ENCODE measurements at regions not wholly inside any gene's neighbourhood (a gene's known extent, or its start where the extent isn't known, plus 50 kb on each side); places are given as distances from the start of the nearest gene placed in this dataset.

GRCh38 chr3:30167541-30168011 lies 438.8 kb upstream of the TGFBR2 start:
- no peak for DNase-seq (ENCODE audit: low spot score)

GRCh38 chr3:30169487-30169886 lies 436.9 kb upstream of the TGFBR2 start:
- no peak for DNase-seq (ENCODE audit: low spot score)

GRCh38 chr3:30170681-30171438 lies 435.5 kb upstream of the TGFBR2 start:
- no peak for DNase-seq (ENCODE audit: low spot score)

GRCh38 chr3:30174357-30174756 lies 432.0 kb upstream of the TGFBR2 start:
- DNase-seq (ENCODE audit: low spot score), result no peak

- DNase-seq (ENCODE audit: low spot score), result no peak
Observed at GRCh38 chr3:30180310-30181177, 425.9 kb upstream of the TGFBR2 start.

GRCh38 chr3:30181178-30181465 lies 425.3 kb upstream of the TGFBR2 start:
- DNase-seq (ENCODE audit: low spot score), result no peak

- DNase-seq (ENCODE audit: low spot score), result no peak
Observed at GRCh38 chr3:30181581-30181980, 424.8 kb upstream of the TGFBR2 start.

GRCh38 chr3:30183421-30183820 lies 423.0 kb upstream of the TGFBR2 start:
- DNase-seq (ENCODE audit: low spot score), result no peak

GRCh38 chr3:30184091-30184810 lies 422.1 kb upstream of the TGFBR2 start:
- no peak for DNase-seq (ENCODE audit: low spot score)

GRCh38 chr3:30185872-30186271 lies 420.5 kb upstream of the TGFBR2 start:
- no peak for DNase-seq (ENCODE audit: low spot score)

GRCh38 chr3:30186741-30187219 lies 419.6 kb upstream of the TGFBR2 start:
- DNase-seq (ENCODE audit: low spot score), result no peak

- DNase-seq (ENCODE audit: low spot score), result no peak
Observed at GRCh38 chr3:30187366-30187765, 419.0 kb upstream of the TGFBR2 start.

- no peak for DNase-seq (ENCODE audit: low spot score)
Observed at GRCh38 chr3:30188713-30189112, 417.7 kb upstream of the TGFBR2 start.

GRCh38 chr3:30189900-30190299 lies 416.5 kb upstream of the TGFBR2 start:
- DNase-seq (ENCODE audit: low spot score), result no peak

GRCh38 chr3:30193625-30194044 lies 412.8 kb upstream of the TGFBR2 start:
- DNase-seq (ENCODE audit: low spot score), result no peak

GRCh38 chr3:30195352-30195751 lies 411.0 kb upstream of the TGFBR2 start:
- DNase-seq (ENCODE audit: low spot score), result no peak

- no peak for DNase-seq (ENCODE audit: low spot score)
Observed at GRCh38 chr3:30198162-30198561, 408.2 kb upstream of the TGFBR2 start.

- peak; percentile 54 for DNase-seq (ENCODE audit: low spot score)
Observed at GRCh38 chr3:30199096-30199759, 407.2 kb upstream of the TGFBR2 start.

- no peak for DNase-seq (ENCODE audit: low spot score)
Observed at GRCh38 chr3:30199855-30200254, 406.5 kb upstream of the TGFBR2 start.

GRCh38 chr3:30201715-30202114 lies 404.7 kb upstream of the TGFBR2 start:
- DNase-seq (ENCODE audit: low spot score), result no peak

GRCh38 chr3:30203301-30203700 lies 403.1 kb upstream of the TGFBR2 start:
- DNase-seq (ENCODE audit: low spot score), result no peak

- no peak for DNase-seq (ENCODE audit: low spot score)
Observed at GRCh38 chr3:30204126-30204525, 402.3 kb upstream of the TGFBR2 start.

Data from D341Med (cell line).